PC-3 (cell line): ENCODE measurements at regions not wholly inside any gene's neighbourhood (a gene's known extent, or its start where the extent isn't known, plus 50 kb on each side); places are given as distances from the start of the nearest gene placed in this dataset.
A peak's percentile ranks its signal among the peaks of the same experiment; 100 is the strongest.

Source experiments
- ATAC-seq: fragments of 200-7000 bp; cut with Tn5 transposase; 2 replicates; pipeline ENCODE4 v1.9.1; 2020; ENCODE audit warnings: mild to moderate bottlenecking, moderate library complexity
- BruUV-seq: library from RNA; stranded (reverse); fragments of 400-500 nt; replicated peaks from 2 replicates; lab custom pipeline; 2021; lab: Mats Ljungman, UMichigan
- CTCF ChIA-PET: fragments of 300-600 bp; sonication (Branson Sonifier 250); formaldehyde crosslinking; loops from one replicate; lab custom pipeline; 2022; ENCODE audit warnings: antibody characterized with exemption; lab: Charles Lee
- POLR2A ChIA-PET: fragments of 300-600 bp; sonication (Branson Sonifier 250); formaldehyde crosslinking; loops from one replicate; lab custom pipeline; 2022; ENCODE audit warnings: antibody characterized with exemption; ENCODE audit not compliant: unreplicated experiment; lab: Charles Lee
- DNase-seq: peaks from one replicate; pipeline ENCODE4 v3.0.0-alpha.2; 2015
- H2AFZ ChIP-seq: fragments of 300-600 bp; sonication (generic); 2 replicates; pipeline ENCODE4 v1.6.0; 2016; ENCODE audit warnings: antibody characterized with exemption, low read length
- H3F3A ChIP-seq: fragments of 300-600 bp; sonication (generic); one replicate; pipeline ENCODE4 v1.6.0; 2017; ENCODE audit warnings: antibody characterized with exemption, low read length, control low read depth, mild to moderate bottlenecking; ENCODE audit not compliant: unreplicated experiment
- H3K27ac ChIP-seq: fragments of 300-600 bp; sonication (generic); 2 replicates; pipeline ENCODE4 v1.5.1; 2016; ENCODE audit warnings: mild to moderate bottlenecking, low read length
- H3K27me3 ChIP-seq: fragments of 300-600 bp; sonication (generic); 2 replicates; pipeline ENCODE4 v1.6.1; 2016; ENCODE audit warnings: low read length, mixed read lengths
- H3K36me3 ChIP-seq: fragments of 300-600 bp; sonication (generic); 2 replicates; pipeline ENCODE4 v1.6.1; 2016; ENCODE audit warnings: low read depth, mixed run types, low read length, mixed read lengths
- H3K4me1 ChIP-seq: fragments of 300-600 bp; sonication (generic); 2 replicates; pipeline ENCODE4 v1.5.1; 2016; ENCODE audit warnings: low read length; ENCODE audit not compliant: insufficient read depth
- H3K4me2 ChIP-seq: fragments of 300-600 bp; sonication (generic); 2 replicates; pipeline ENCODE4 v1.6.0; 2016; ENCODE audit warnings: low read length
- H3K4me3 ChIP-seq: fragments of 300-600 bp; sonication (generic); 2 replicates; pipeline ENCODE4 v1.5.1; 2016; ENCODE audit warnings: mild to moderate bottlenecking, low read length, mixed read lengths
- H3K79me2 ChIP-seq: fragments of 300-600 bp; sonication (generic); 2 replicates; pipeline ENCODE4 v1.6.1; 2017; ENCODE audit warnings: low read length, mixed read lengths
- H3K9ac ChIP-seq: fragments of 300-600 bp; sonication (generic); 2 replicates; pipeline ENCODE4 v1.6.0; 2016; ENCODE audit warnings: mild to moderate bottlenecking, low read length
- H3K9me2 ChIP-seq: fragments of 300-600 bp; sonication (generic); replicated peaks from 2 replicates; pipeline ENCODE4 v1.6.1; 2016; ENCODE audit warnings: mixed run types, low read length, mixed read lengths
- H3K9me3 ChIP-seq: fragments of 300-600 bp; sonication (generic); 2 replicates; pipeline ENCODE4 v1.6.1; 2016; ENCODE audit warnings: low read length, mixed read lengths
- H4K20me1 ChIP-seq: fragments of 300-600 bp; sonication (generic); 2 replicates; pipeline ENCODE4 v1.6.1; 2016; ENCODE audit warnings: low read length, mixed read lengths
- EZH2 ChIP-seq: fragments of 300-600 bp; sonication (generic); IDR thresholded peaks from one replicate; pipeline ENCODE4 v1.6.1; 2017; ENCODE audit warnings: antibody characterized with exemption, mild to moderate bottlenecking, low read length; ENCODE audit not compliant: unreplicated experiment
- EZH2phosphoT487 ChIP-seq: fragments of 300-600 bp; sonication (generic); IDR thresholded peaks from 2 replicates; pipeline ENCODE4 v1.6.1; 2018; ENCODE audit warnings: mild to moderate bottlenecking, antibody characterized with exemption, low read length, borderline replicate concordance
- intact Hi-C: fragments of 100-400 bp; cut with micrococcal nuclease; formaldehyde crosslinking; loops from 2 replicates; pipeline ENCODE4 v1.9.0; 2023
- TF ChIP-seq, protein P1 (sequence below): fragments of 300-600 bp; sonication (generic); conservative IDR thresholded peaks from 2 replicates; pipeline ENCODE4 v1.5.1; 2017; ENCODE audit warnings: antibody characterized with exemption, low read depth, mild to moderate bottlenecking, low read length

DNA sequence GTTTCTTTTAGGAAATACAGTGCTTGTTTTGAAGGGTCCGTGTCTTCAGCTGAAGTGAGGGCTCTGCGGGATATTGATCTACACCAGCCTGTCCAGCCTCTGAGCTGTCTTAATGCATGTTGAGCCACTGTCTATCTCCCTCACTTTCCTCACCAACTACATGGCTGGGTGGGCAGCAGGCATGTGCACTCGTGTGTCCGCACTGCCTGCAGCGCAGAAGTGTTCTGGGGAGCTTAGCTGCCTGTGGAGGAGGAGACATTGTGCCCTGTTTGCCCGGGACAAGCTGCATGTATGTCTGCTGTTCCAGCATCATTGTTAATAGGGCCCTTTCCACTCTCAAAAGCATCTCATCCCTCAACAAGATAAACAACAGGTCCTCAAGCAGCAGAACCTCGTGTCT is 133.1 kb upstream of the EEPD1 start:
- no peak overlapping the region for H2AFZ ChIP-seq
- no peaks in the 10 kb centered on the region for H3F3A ChIP-seq
- no peaks in the 10 kb centered on the region for H3K79me2 ChIP-seq
- ChIA-PET CTCF (no interaction called here), POLR2A (no interaction called here)
- H3K4me1 ChIP-seq, result peaks cover 10% of the 10 kb centered on the region; the same call in 1 of the 2 replicates
- no peak overlapping the region for H3K9ac ChIP-seq
- no peak for DNase-seq
- no peak for ATAC-seq
- H3K36me3 ChIP-seq, result no peaks in the 10 kb centered on the region
- intact Hi-C loops, result no loop called here
- TF ChIP-seq EZH2phosphoT487, result no peak
- TF ChIP-seq EZH2, result no peak
- TF ChIP-seq, protein P1, sequence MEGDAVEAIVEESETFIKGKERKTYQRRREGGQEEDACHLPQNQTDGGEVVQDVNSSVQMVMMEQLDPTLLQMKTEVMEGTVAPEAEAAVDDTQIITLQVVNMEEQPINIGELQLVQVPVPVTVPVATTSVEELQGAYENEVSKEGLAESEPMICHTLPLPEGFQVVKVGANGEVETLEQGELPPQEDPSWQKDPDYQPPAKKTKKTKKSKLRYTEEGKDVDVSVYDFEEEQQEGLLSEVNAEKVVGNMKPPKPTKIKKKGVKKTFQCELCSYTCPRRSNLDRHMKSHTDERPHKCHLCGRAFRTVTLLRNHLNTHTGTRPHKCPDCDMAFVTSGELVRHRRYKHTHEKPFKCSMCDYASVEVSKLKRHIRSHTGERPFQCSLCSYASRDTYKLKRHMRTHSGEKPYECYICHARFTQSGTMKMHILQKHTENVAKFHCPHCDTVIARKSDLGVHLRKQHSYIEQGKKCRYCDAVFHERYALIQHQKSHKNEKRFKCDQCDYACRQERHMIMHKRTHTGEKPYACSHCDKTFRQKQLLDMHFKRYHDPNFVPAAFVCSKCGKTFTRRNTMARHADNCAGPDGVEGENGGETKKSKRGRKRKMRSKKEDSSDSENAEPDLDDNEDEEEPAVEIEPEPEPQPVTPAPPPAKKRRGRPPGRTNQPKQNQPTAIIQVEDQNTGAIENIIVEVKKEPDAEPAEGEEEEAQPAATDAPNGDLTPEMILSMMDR, result no peak
- H4K20me1 ChIP-seq, result no peaks in the 10 kb centered on the region
- no peak overlapping the region for H3K4me3 ChIP-seq
- H3K27me3 ChIP-seq, result no peaks in the 10 kb centered on the region
- no peaks in the 10 kb centered on the region for H3K9me2 ChIP-seq
- no peak overlapping the region for H3K4me2 ChIP-seq
- no peak overlapping the region for H3K27ac ChIP-seq
- BruUV-seq, result no TSS peak
- no peaks in the 10 kb centered on the region for H3K9me3 ChIP-seq

DNA sequence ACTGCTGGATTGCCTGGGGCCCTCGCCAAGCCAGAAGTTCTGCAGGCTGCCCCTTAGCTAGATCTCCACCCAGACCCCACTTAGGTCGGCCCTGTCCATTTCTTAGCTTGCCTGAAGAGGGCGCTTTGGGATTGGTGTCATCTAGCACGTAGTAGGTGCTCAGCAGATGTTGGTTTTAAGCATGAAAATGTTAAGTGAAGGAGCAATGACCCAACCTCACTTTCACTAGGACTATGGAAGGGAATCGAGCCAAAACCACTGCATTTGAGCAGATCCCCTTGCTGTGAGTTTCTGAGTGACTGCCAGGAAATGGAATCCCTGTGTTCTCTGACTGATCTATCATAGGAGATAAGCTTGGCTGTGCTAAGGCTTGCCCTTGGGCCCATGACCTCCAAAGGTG is 131.7 kb upstream of the EEPD1 start:
- Histone ChIP-seq H3K4me1 (no peaks in the 10 kb centered on the region), H3K36me3 (no peaks in the 10 kb centered on the region), H3K27ac (no peak overlapping the region), H3K9ac (no peak overlapping the region), H3K79me2 (no peaks in the 10 kb centered on the region), H4K20me1 (no peaks in the 10 kb centered on the region), H3K9me2 (no peaks in the 10 kb centered on the region), H3K27me3 (no peaks in the 10 kb centered on the region), H3K4me3 (no peak overlapping the region), H3F3A (no peaks in the 10 kb centered on the region), H3K4me2 (no peak overlapping the region), H3K9me3 (no peaks in the 10 kb centered on the region), H2AFZ (no peak overlapping the region)
- POLR2A ChIA-PET, result interaction anchor here (0.6 kb wide), 1 partner anchor 8 kb away, joined by 3 read pairs; no protein-coding TSS in a partner anchor
- TF ChIP-seq, protein P1, result peak; percentile 78
- TF ChIP-seq EZH2phosphoT487, result no peak
- intact Hi-C loops, result no loop called here
- no TSS peak for BruUV-seq
- peak; percentile 56; the same call in 1 of the 2 replicates for ATAC-seq
- peak; percentile 53 for DNase-seq
- CTCF ChIA-PET, result no interaction called here

DNA sequence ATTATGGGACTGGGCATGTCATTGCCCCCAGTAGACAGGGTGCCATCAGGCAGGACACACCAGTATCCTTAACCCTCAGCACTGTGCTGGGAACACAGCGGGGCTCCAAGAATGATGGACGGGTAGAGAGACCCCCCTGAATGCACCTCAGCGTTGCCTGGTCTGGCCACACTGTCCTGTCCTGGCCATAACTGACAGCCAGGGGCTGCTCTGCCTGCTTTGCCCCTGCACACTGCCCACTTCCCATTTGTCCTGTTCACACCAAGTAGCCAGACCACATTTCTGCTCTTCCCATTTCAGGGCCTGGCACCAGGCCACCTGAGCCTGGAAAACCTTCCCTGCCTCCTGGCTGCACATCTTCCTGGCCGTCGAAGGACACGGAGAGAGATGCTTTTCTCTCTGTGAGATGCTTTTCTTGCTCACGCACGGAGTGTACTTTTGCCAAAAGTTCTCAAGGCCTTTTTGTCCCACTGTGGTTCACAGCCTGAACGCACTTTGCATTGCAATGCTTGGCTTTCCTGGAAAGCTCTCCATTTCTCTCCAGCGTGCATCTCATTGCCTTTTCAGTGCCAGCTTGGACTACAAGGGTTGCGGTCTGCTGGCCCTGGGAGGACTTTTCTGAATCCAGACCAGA is 131.0 kb upstream of the EEPD1 start:
- no peak overlapping the region for H3K4me3 ChIP-seq
- TF ChIP-seq, protein P1, result no peak
- no peak for TF ChIP-seq EZH2phosphoT487
- TF ChIP-seq EZH2, result no peak
- H3F3A ChIP-seq, result no peaks in the 10 kb centered on the region
- H3K9me2 ChIP-seq, result no peaks in the 10 kb centered on the region
- no peak overlapping the region for H3K4me2 ChIP-seq
- BruUV-seq, result no TSS peak
- no peaks in the 10 kb centered on the region for H3K36me3 ChIP-seq
- ChIA-PET POLR2A (no interaction called here), CTCF (no interaction called here)
- ATAC-seq (no peak), DNase-seq (no peak)
- H3K27me3 ChIP-seq, result no peaks in the 10 kb centered on the region
- no peak overlapping the region for H3K27ac ChIP-seq
- intact Hi-C loops, result no loop called here
- H3K9ac ChIP-seq, result no peak overlapping the region
- no peaks in the 10 kb centered on the region for H3K79me2 ChIP-seq
- H4K20me1 ChIP-seq, result no peaks in the 10 kb centered on the region
- H3K4me1 ChIP-seq, result no peaks in the 10 kb centered on the region
- H3K9me3 ChIP-seq, result no peaks in the 10 kb centered on the region
- no peak overlapping the region for H2AFZ ChIP-seq
